Stomach (tissue), 8 donors: ENCODE measurements at regions not wholly inside any gene's neighbourhood (a gene's known extent, or its start where the extent isn't known, plus 50 kb on each side); places are given as distances from the start of the nearest gene placed in this dataset.
"Not testable (repeated sequence)": the region's sequence is repeated elsewhere in the genome, so short reads cannot be mapped to it uniquely, and the experiment has no call there.

Source experiments
- DNase-seq, 2 donors: peaks; one replicate each; pipeline versions ENCODE4 v3.0.0 to v3.0.0-alpha.2; 2013 to 2019
- H3K27ac ChIP-seq, 5 donors: fragments of 200-600 bp in 4 of 5; sonication (generic) in 4 of 5; one replicate each; pipeline ENCODE4 v1.5.1; 2013 to 2019; ENCODE audit warnings: mild to moderate bottlenecking in 1 of 5, moderate library complexity in 1 of 5
- H3K27me3 ChIP-seq, 3 donors: fragments of 200-600 bp; sonication (generic); one replicate each; pipeline ENCODE4 v1.5.1; 2017 to 2019; ENCODE audit warnings: mixed run types in 1 of 3
- H3K36me3 ChIP-seq, 4 donors: fragments of 200-600 bp; sonication (generic); 1 replicate in 3 of 4; 2 replicates in 1 of 4; pipeline ENCODE4 v1.5.1; 2016 to 2019
- H3K4me1 ChIP-seq, 4 donors: fragments of 200-600 bp; sonication (generic); one replicate each; pipeline ENCODE4 v1.5.1; 2016 to 2019
- H3K4me3 ChIP-seq, 4 donors: fragments of 200-600 bp; sonication (generic) in 3 of 4; one replicate each; pipeline ENCODE4 v1.5.1; 2016 to 2019; ENCODE audit warnings: mild to moderate bottlenecking in 1 of 4
- H3K9me3 ChIP-seq, 4 donors: fragments of 200-600 bp; sonication (generic); one replicate each; pipeline ENCODE4 v1.5.1; 2016 to 2019
- CTCF ChIP-seq, 7 experiments: fragments of 450-650 bp in 4 of 7; fragments of 200-600 bp in 3 of 7; sonication (generic) in 3 of 7; IDR thresholded peaks; one replicate each; pipeline ENCODE4 v1.5.1; 2016 to 2019; ENCODE audit warnings: antibody characterized with exemption in 7 of 7, control low read depth in 2 of 7, mild to moderate bottlenecking in 1 of 7
- EP300 ChIP-seq: sonication (generic); formaldehyde crosslinking; IDR thresholded peaks from one replicate; pipeline ENCODE4 v1.6.1; 2017; ENCODE audit warnings: antibody characterized with exemption
- POLR2A ChIP-seq, 4 donors: fragments of 450-650 bp; IDR thresholded peaks; one replicate each; pipeline ENCODE4 v1.6.1; 2016; ENCODE audit warnings: antibody characterized with exemption in 4 of 4, control low read depth in 2 of 4, mild to moderate bottlenecking in 1 of 4, moderate library complexity in 1 of 4
- POLR2AphosphoS5 ChIP-seq, 3 donors: sonication (generic); formaldehyde crosslinking; IDR thresholded peaks; one replicate each; pipeline ENCODE4 v1.6.1; 2016; ENCODE audit warnings: antibody characterized with exemption in 3 of 3
- WGBS, 5 donors: extraction: QIAGEN DNeasy Blood & Tissue Kit in 3 of 5; methylation state at CpG; one replicate each; pipeline versions ENCODE4 v1.1.5 to v1.1.7; 2013 to 2018; 5-methylcytosine and 5-hydroxymethylcytosine counted together
- intact Hi-C: fragments of 100-400 bp; cut with DNase I; formaldehyde crosslinking; loops from one replicate; pipeline ENCODE4 v1.15.1; 2023; ENCODE audit warnings: low total_unique reads
- donor health status: healthy with polysubstance abuse.
- donor health status: Bipolar disorder and iron deficiency.
- donor health status: healthy.

- no peak for TF ChIP-seq POLR2AphosphoS5 (IDR thresholded peaks at IDR 0.05)
- no peak for TF ChIP-seq EP300
- TF ChIP-seq CTCF (IDR thresholded peaks at IDR 0.05): no peak
- TF ChIP-seq POLR2A (IDR thresholded peaks at IDR 0.05): no peak
- H3K4me3 ChIP-seq: no peak overlapping the region
- WGBS, 5 donors: 71 to 96% (median 83%) methylated on average over 1 of the region's 1 CpG
Measured at GRCh38 chr1:74861867-74862266, 128.9 kb downstream of the TYW3 start.

GRCh38 chr1:74869702-74870101, 136.8 kb downstream of the TYW3 start:
- WGBS, 5 donors: 36 to 68% (median 44%) methylated on average over 1 of the region's 1 CpG
- DNase-seq: no peak
- no peak overlapping the region for H3K27ac ChIP-seq
- TF ChIP-seq POLR2A (IDR thresholded peaks at IDR 0.05) (no peak), POLR2AphosphoS5 (IDR thresholded peaks at IDR 0.05) (no peak)
- intact Hi-C loops: no loop called here
- peaks cover 3 to 50% (median 35%) of the 10 kb centered on the region in 4 donors for H3K9me3 ChIP-seq
- no peaks in the 10 kb centered on the region for H3K27me3 ChIP-seq
- no peaks in the 10 kb centered on the region for H3K36me3 ChIP-seq
- H3K4me1 ChIP-seq: no peaks in the 10 kb centered on the region
- H3K4me3 ChIP-seq: no peak overlapping the region

More at GRCh38 chr1:74861867-74862266, 128.9 kb downstream of the TYW3 start:
- Histone ChIP-seq H3K9me3 (peaks cover 0 to 26% (median 19%) of the 10 kb centered on the region in 4 donors), H3K4me1 (no peaks in the 10 kb centered on the region), H3K36me3 (no peaks in the 10 kb centered on the region), H3K27me3 (no peaks in the 10 kb centered on the region), H3K27ac (no peak overlapping the region)
- intact Hi-C loops: no loop called here
- no peak for DNase-seq

GRCh38 chr1:74877366-74877765, 144.4 kb downstream of the TYW3 start:
- DNase-seq, H3K4me3 ChIP-seq, H3K27me3 ChIP-seq, H3K27ac ChIP-seq, intact Hi-C loops, H3K4me1 ChIP-seq, H3K36me3 ChIP-seq: not testable (repeated sequence)
- peaks cover 0 to 13% (median 8%) of the 10 kb centered on the region in 4 donors for H3K9me3 ChIP-seq
- WGBS, 5 donors: 70 to 75% (median 72%) methylated on average over 14 of the region's 14 CpGs; no CpG with 5 or more reads in 1 of the 5 donors

GRCh38 chr1:74895411-74895810, 162.5 kb downstream of the TYW3 start:
- WGBS, 5 donors: 45 to 66% (median 48%) methylated on average over 3 of the region's 3 CpGs
- TF ChIP-seq EP300 (no peak), POLR2AphosphoS5 (IDR thresholded peaks at IDR 0.05) (no peak), CTCF (IDR thresholded peaks at IDR 0.05) (no peak), POLR2A (IDR thresholded peaks at IDR 0.05) (no peak)

GRCh38 chr1:74908131-74908530, 175.2 kb downstream of the TYW3 start:
- DNase-seq: no peak
- TF ChIP-seq CTCF (IDR thresholded peaks at IDR 0.05): no peak
- H3K4me3 ChIP-seq: no peak overlapping the region
- intact Hi-C loops: no loop called here
- no peaks in the 10 kb centered on the region for H3K4me1 ChIP-seq
- no peaks in the 10 kb centered on the region for H3K36me3 ChIP-seq
- H3K9me3 ChIP-seq: peaks cover 0 to 3% (median 0%) of the 10 kb centered on the region in 4 donors
- no peaks in the 10 kb centered on the region for H3K27me3 ChIP-seq
- no peak overlapping the region for H3K27ac ChIP-seq

More at GRCh38 chr1:74895411-74895810, 162.5 kb downstream of the TYW3 start:
- Histone ChIP-seq H3K4me1 (no peaks in the 10 kb centered on the region), H3K36me3 (no peaks in the 10 kb centered on the region), H3K9me3 (peaks cover 0 to 13% (median 3%) of the 10 kb centered on the region in 4 donors), H3K4me3 (no peak overlapping the region), H3K27ac (no peak overlapping the region), H3K27me3 (no peaks in the 10 kb centered on the region)
- no peak for DNase-seq
- intact Hi-C loops: no loop called here
